Fibroblast of upper back skin (primary cell): ENCODE measurements at regions not wholly inside any gene's neighbourhood (a gene's known extent, or its start where the extent isn't known, plus 50 kb on each side); places are given as distances from the start of the nearest gene placed in this dataset.

Experiments
- DNase-seq: peaks from one replicate; pipeline ENCODE4 v3.0.0-alpha.2; 2013

DNA sequence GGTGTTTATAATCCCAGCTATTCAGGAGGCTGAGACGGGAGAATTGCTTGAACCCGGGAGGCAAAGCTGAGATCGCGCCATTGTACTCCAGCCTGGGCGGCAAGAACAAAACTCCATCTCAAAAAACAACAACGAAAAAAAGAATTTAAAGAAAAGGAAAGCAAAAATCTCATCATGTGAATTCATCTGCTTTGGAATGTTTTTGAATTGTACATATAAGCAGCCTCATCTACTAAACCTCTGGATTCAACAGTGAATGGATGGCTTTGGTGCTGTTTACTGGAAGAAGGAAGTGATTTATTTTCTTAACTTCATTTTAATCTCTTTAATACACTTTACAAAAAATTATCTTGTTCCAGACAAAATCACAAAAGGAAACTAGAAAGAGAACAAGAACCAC lies 51.8 kb upstream of the PNRC1 start:
- DNase-seq, result no peak

DNA sequence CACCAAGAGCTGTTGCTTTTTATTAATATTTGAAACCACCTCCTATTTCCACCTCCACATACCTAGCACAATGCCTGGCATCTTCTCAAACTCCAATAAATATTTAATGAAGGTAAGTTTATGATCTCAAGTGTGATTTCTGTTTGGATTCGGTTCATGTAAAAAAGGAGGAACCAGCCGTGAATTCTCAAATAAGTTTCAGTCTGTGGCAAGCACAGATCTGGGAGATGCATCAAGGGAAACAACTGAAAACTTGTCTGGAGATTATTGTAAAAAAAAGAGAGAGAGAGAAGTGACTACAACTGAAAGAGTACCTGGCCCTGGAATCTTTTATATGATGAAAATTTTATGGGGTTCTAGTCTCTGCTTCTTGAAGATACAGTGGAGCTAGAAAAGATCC lies 52.8 kb upstream of the PNRC1 start:
- DNase-seq, result no peak

GRCh38 chr6:89026151-89026550 lies 54.4 kb upstream of the PNRC1 start:
- DNase-seq, result no peak

- DNase-seq, result no peak
Observed at GRCh38 chr6:89025633-89026032, 54.9 kb upstream of the PNRC1 start.

GRCh38 chr6:89024456-89024855 lies 56.1 kb upstream of the PNRC1 start:
- DNase-seq, result no peak

DNA sequence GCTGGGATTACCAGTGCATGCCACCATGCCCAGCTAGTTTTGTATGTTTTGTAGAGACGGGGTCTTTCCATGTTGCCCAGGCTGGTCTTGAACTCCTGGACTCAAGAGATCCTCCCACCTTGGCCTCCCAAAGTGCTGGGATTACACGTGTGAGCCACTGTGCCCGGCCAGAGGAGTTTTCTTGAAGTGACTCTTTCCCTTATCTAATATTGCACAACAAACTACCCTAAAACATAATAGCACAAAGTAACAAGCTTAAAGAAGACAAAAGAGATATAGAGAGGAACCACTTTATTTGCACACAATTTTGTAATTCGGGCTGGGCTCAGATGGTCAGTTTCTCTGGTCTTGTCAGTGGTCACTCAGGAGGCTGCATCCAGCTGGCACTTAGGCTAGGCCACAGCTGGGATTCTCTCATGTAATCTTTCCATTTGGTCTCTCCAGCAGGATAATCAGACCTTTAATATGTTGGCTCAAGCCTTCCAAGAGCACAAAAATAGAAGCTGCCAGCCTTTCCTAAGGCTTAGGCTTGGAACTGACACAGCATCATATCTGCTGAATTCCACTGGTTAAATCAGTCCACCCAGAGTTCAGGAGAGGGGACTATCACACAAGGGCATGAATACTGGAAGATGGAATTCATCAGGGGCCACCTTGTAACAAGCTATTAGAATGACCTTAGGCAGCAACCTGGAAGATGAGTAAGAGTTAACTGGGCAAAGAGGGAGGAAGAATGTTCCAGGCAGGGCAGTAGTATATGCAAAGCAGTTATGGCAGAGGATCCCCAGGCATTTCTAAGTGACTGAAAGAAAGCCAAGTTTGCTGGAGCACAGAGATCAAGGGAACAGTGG lies 56.7 kb upstream of the PNRC1 start:
- DNase-seq, result no peak

DNA sequence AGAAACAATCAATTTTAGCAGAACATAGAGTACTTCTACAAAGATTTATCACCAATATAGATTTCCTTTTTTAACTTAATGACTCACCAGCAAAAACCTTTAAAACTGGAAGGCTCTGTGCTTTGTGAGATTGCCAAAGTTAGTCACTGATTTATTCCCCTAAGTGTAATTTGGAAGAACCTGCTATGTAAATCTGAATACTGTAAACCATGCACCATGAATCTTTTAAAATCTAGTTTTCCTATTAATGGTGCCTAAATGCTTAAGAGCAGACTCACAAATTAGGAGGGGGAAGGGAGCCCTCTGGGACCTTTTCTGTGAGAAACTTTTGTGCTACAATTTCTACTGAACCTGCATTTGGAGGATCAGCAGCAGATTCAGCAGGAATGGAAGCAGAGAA lies 57.8 kb upstream of the PNRC1 start:
- peak; percentile 82 for DNase-seq

DNA sequence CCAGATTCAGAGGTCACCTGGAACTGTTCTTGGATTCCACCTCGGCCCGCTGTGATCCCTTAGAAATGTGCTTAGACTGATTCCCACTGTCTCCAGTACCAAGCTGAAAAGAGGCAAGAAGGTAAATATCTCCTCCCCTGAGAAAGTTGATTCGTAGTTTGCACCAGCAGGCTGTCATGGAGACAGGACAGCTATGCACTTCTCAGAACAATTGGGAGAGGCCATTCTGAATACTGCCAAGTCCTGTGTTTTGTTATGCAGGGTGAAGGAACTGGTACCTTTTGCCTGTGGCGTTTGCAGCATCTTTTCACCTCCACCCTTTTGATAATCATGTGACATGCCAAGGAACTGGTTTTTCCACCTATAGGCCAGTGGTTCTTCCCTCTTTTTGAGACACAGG lies 58.2 kb upstream of the RNGTT start:
- DNase-seq, result no peak

- no peak for DNase-seq
Observed at GRCh38 chr6:89015971-89016370, 52.6 kb upstream of the RNGTT start.

DNA sequence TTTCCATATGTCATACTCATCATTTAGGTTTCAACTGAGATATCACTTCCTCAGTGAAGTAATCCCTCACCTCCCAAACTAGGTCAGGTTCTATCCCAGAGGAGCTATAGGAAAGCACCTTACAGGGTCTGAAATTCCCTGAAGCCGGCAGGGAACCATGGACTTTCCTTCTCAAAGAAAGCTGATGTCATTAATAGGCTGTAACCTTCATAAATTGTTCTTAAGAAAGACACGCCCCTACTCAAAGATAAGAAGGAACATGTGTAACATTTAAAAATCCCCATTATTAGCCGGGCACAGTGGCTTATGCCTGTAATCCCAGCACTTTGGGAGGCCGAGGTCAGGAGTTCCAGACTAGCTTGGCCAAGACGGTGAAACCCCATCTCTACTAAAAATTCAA lies 50.0 kb upstream of the RNGTT start:
- DNase-seq, result no peak
